HG03097 (cell line): ENCODE measurements at regions not wholly inside any gene's neighbourhood (a gene's known extent, or its start where the extent isn't known, plus 50 kb on each side); places are given as distances from the start of the nearest gene placed in this dataset.
A peak's percentile ranks its signal among the peaks of the same experiment; 100 is the strongest.
"Not testable (repeated sequence)": the region's sequence is repeated elsewhere in the genome, so short reads cannot be mapped to it uniquely, and the experiment has no call there.

Source experiments
- ATAC-seq: cut with Tn5 transposase; IDR thresholded peaks from one replicate; pipeline ENCODE4 v1.9.1; 2021; ENCODE audit not compliant: unreplicated experiment, low FRiP score

DNA sequence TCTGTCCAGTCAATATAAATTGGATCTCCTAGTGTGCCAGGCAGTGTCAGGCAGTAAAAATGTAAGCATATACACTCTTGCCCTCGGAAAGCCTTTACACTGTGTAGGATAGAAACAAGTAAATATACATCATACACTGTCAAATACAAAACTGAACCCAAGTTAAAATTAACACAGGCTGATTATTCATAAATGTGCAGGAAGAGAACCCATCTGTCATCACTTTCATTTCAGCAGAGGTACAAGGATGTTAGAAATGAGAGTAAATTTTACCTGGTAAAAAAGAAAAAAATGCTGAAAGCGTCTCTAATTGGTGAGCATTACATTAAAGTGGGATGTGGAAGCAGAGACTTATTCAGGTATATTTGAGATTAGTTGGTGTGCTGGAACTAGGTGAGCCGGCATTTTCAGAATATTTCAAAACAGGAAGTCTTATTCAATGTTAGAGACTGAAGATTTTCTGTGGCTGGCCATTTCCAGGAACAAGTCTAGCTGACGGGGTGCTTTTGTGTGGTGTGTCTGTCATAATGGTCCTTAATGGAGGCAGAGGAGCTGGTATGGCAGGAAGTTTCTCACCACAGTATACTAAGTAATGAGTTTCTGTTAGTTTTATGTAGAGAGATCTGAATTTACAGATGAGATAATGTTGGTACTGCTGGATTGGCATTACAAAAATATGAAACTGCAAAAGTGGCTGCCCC is 192.6 kb downstream of the CASP12 start:
- ATAC-seq: peak; percentile 100

DNA sequence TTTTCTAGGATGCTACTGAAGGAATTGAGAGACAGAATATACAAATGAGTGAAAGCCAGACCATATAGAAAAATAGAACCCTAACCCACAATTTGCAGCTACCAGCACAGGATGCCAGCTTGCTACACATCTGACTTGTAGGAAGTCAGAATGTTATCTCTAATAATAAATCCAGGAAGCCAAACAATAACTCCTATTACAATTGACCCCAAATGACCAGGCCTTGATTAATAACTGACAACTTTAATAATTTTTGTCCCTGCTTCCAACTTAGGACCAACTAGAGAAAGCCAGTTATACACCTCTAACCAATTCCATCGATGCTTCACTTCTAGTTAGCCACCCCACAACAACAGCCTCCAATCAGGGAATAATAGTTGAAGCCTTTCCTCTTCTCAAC is 193.4 kb downstream of the CASP12 start:
- no peak for ATAC-seq

DNA sequence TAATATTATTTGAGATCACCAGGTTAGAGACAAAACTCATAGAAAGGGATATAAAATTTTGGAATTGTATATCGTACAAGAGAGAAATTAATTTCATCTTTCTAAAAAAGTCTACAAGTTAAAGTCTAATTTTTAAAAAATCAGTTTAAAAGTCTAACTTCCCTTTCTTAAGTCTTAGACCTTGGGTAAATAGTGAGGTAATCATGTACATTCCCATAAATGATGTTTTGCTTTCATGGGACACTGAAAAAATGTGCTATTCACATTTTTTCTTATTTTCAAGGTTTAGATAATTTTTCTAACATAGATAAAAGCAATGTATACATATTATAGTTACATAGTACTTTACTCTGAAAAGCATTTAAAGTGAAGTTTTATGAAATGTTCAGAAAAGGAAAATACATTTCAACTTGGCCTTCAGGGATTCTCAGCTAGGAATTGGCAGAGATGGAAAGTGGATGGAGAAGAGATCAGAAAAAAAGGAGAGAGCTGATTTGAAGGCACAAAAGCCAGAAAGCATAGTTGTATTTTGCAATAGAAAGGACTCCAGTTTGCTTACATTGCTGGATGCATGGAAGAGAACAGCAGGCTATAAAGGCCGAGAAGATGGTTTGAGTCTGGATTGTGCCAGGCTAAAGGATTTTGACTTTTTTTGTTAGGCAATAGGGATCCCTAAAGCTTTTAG is 194.0 kb downstream of the CASP12 start:
- no peak for ATAC-seq

DNA sequence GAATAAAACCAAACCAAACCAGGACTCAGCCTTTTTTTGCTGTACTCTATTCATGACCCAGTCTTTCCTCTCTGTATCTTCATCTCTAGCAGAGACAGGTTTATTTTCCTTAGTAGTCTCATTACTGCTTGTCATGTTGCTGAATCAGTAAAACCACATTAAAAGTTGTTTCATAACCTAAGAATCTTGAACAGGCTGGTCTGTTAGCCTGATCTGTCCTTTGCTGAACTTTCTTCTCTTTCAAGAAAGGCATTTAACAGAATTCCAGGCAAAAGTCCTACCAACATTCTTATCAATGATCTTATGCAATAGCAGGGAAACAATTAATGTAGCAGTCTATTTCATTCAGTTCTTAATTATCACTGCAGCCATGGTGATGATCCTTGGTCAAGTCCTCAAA is 197.7 kb downstream of the CASP12 start:
- no peak for ATAC-seq

DNA sequence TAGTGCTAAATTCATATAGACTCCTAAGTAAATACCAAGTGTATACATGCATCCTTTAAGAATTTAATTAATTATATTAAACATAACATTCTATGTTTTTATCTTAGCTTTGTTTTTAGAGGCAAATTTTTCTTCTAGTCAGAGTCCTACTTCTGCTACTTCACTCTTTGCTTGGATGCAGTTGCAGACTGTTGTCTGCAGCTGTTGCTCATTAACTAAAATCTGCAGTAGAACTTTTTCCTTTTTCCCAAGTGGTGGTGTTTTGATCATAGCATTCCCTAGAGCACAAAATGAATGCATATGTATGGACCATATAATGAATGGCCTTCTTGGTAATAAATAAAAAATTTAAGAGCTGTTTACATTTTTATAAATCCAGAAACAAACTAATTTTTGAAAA is 198.3 kb downstream of the CASP12 start:
- ATAC-seq: no peak

DNA sequence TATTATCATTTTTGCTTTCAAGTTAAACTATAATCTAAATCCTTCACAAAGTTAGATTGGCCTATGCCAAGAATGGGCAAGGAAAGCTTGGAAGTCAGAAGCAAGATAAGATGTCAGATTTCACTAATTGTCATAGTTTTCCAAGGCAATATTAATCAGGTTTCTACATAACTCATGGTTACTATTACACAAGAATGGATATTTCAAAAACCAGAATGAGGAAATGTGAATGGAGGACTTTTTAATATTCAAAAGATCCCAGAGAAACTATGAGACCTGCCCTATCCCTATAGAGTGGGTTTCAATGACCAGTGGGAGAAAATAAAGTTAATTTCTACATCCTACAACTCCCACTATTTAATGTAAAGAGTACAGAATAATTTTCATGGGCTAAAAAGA is 203.2 kb downstream of the CASP12 start:
- no peak for ATAC-seq

DNA sequence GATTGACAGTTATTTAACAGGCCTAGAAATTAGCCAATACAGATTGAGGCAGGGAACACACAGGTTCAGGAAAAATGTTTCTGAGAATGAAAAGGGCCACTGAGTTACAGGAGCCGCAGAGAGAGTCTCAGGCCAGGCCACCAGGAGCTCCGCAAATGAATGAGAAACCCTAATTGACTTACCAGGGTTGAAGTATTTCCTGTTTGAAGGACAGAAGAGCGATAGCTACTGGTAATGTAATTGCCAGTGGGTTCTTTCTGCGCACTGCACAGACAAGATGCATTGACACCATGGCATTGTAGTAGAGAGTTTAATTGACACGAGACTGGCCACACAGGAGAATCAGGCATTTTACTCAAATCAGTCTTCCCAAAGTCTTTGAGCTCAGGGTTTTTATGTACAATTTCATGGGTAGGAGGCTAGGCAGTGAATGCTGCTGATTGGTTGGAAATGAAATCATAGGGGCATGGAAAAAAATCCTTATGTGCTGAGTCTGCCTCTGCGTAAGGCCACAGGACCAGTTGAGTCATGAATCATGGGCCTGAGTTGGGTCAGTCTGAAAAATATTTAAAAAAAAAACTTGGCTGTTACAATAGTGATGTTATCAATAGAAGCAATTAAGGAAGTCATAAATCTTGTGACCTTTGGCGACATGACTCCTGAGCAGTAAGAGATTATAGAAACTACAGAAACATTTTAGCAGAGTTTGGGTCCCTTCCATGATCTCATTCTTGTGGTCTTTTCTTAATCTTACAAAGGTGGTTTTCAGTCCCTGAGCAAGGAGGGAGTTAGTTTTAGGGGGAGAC is 203.8 kb downstream of the CASP12 start:
- no peak for ATAC-seq

DNA sequence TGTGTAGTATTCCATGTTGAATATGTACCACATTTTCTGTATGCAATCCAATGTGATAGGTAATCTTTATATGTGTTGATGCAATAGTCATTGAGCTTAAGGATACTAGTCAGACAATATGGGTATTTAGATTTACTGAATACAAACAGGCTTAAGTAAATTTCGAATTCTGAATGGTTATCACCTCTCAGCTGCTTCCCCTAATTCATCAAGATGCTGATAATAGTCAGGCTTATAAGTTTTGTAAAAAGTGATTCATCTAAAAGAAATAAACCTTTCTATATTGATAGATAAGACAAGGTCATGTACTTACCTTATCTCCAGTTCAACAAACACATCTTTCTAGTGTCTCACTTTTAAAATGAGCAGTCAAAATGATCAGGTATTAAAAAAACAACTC is 205.5 kb downstream of the CASP12 start:
- no peak for ATAC-seq

DNA sequence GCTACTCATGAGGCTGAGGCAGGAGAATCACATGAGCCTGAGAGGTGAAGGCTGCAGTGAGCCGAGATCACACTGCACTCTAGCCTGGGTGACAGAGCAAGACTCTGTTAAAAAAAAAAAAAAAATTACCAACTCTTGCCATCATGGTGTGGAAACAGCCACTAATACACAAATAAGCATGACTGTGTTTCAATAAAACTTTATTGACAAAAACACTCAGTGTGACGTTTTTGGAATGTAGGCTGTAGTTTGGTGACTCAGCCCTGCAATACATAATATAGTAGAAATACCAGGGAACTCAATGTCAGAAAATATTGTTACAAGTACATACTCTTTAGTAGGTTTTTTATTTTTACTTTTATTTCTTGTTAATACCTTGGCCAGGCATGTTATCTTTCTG is 207.1 kb downstream of the CASP12 start:
- ATAC-seq: no peak

DNA sequence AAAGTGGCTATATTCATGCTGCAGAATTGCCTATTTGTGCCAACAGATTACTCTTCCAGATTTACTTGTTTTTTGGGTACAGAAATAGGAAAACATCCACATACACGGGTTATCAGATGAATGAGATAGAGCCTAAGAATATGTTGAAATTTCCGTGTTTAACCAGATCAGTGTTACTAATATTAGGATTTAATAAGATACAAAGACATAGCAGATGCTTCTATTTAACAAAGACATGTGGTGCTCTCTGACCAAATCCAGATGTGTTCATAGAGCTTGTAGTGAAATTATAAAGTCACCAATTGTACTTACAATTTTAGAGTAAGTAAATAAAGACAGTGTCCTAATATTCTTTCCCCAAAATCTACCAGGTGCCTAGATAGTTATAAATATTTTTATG is 208.0 kb downstream of the CASP12 start:
- no peak for ATAC-seq

DNA sequence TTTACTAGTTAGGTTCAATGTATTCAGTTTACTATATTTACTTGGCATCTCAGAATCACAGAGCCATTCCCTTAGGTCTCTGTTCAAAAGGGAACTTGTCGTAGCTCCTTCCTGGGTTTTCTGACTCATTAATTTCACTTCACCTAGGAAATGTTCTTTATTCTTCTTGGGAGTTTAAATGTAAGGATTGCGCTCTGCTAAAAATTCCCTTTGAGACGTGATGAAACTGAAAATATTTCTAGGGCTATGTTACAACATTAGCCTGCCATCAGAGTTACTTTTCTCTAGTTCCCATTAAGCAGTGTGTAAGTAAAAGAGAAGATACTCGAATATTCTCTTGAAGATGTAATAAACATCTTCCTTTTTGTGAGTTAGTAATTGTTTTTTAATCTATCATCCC is 209.5 kb downstream of the CASP12 start:
- no peak for ATAC-seq

DNA sequence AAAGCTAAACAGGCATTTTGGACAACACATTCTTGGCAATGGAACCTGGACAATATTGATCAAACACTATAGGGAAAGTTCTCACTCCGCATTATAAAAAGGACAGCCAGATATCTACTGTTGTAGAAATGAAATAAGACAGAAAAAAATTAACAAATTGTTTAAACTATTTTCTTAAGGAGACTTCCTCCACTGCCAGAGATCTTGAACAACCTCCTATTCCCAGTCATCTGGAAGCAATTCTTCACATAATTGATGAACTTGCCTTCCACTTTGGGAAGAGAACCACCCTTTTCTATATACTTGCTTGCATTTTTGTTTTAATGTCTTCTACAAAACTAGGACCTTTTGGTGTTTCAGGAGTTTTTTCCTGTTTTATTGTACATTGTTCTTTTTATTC is 216.1 kb downstream of the CASP12 start:
- ATAC-seq: no peak

DNA sequence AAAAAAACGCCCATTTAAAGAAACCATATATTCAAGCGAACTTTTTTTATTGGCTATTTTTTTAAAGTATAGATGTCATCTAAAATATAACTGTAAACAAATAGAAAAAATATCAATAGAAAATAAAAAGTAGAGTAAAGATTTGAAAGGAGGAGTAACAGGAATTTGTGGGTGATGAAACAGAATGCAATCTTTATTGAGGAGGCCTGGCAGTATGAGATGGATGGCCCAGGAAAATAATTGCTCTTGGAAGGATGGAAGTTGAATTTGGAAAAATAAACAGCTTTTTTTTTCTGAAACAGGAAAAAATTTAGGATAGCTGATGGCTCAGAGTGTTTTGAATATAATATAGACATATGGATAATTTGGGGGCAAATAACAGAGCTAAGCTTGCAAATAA is 219.0 kb downstream of the CASP12 start:
- ATAC-seq: no peak

DNA sequence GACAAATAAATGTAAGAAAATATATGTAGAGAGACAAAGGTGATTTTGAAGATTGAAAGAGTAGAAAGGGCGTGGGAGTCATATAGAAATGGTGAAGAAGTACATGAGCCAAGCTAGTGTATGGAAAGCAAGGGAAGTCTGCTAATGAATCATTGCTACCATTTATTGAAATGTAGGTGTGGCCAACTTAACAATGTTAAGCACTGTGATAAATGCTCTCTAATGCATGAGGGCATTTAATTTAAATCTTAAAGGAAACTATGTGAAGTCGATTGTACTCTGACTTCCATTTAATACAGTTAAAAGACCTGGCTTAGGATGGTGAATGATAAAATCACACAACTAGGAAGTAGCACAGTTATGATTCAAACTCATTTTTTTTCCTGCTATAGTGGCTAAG is 219.9 kb downstream of the CASP12 start:
- no peak for ATAC-seq

DNA sequence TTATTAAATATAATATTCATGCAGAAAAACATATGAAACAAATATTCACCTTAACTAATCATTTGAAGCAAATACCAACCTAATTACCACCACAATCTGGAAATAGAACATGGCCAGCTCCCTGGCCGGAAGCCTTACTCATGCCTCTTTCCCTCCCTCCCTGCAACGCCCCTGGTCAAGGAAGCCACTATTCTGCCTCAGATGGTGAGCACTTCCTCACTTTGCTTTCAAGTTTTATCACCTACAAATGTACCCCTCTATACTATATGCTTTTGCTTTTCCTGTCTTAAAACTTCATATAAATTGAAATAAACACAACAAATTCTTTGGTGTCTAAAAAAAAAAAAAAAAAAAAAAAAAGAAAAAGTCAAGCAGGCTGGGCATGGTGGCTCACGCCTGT is 221.2 kb downstream of the CASP12 start:
- ATAC-seq: not testable (repeated sequence)

DNA sequence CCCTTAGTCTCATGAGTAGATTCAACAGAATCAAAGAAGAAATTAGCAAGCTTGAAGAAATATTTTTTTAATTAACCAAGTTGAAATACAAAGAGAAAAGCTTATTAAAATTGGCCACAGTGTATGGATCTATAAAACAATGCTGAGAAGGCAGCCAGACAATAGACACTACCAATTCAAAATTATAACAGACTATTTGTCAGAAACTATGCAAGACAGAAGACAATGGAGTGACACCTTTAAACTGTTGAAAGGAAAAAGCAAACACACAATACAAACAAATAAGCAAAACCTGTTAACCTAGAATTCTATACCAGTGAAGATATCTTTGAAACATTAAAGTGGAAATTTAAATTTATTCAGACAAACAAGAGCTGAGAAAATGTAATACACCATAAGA is 225.4 kb downstream of the CASP12 start:
- ATAC-seq: no peak

DNA sequence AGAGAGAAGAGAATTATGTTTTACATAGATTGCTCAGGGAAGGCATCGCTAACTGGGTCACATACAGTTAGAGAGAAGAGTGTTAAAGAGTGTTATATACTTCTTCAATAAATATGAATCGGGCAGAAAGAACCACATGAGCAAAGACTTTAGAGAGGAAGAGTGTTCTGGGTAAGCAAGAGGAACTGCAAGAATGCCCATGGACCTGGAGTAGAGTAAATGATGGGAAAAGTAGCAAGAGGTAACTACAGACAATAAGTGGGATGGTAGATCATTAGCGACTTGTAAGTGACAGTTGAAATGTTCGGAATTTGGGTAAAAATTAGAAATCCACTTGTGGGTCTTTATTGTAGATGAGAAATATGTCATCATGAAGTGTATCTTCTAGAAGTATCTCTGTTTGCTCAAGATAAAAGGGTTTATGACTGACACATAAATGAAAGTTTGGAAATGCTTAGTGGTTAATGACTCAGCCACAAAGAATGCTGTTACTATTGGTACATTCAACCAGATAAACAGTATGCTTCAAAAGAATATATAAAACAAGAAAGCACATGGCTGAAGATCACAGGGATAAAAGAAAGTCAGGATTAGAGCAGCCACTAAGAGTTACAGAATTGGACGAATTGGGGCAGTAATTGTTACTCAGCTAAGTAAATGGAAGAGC is 229.3 kb downstream of the CASP12 start:
- no peak for ATAC-seq

DNA sequence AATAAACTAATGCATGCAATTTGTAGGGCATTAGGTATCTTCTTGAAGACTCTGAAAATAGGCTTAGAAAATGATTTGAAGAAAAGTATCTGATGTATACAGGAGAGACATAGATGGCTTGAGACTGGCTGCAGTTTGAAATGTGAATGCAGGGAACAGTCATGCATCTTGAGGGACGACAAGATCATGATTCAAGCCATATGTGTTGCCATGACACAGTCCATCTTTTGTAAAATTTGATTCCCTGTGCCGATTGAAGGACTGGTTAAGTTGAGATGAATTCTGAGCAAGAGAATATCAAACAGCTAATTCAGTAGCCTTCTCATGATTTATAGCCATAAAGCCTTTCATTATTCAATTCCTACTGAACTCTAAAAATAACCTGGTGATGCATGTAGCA is 231.6 kb downstream of the CASP12 start:
- no peak for ATAC-seq

DNA sequence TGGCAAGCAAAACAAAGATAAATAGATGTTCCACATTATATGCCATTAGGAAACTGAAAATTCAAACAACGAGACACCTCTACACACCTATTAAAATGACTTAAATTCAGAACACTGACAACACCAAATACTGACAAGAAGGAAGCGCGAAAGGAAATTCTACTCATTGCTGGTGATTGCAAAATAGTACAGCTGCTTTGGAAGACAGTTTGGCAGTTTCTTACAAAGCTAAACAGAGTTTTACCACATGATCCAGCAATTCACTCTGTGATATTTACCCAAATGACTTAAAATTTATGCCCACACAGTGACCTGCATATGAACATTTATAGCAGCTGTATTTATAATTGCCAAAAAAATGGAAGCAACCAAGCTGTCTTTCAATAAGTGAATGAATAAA is 232.6 kb downstream of the CASP12 start:
- no peak for ATAC-seq

DNA sequence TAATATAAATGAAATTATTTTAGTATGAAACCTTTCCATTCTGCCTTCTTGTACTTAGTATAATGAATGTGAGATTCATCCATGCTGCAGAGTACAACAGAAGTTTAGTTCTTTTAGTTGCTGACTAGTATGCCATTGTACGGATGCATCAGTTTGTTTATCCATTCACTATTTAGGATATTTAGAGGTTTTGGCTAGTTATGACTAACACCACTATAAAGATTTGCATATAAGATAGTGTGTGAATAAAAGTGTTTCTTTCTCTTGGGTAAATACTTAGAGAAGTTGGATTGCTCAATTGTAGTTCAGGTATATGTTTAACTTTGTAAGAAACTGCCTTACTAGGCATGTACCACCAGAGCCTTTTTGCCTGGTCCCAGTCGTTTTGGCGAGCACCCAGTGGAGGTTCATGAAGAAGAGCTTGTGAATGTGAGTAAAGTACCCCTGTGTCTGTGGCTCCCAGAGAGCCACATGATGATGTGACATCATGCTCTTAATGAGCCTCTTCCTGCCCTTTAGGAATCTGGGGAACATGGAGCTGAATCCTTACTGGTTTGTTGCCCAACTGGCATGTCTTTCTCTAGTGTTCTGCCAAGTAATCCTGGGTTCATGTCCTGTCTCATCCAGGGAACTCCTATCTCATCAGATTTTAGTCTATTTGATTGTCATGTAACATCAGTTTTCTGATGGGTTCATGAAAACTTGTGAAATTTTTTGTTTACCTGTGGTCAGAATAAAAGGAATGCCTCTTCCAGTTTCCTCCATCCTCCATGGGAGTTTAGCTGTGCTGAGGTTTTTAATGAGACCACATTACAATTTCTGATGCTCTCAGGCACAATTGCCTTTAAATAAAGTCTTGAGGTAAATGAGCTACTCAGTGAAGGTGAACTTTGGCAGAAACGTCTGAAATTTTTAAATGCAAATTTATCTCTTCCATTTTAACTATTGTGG is 234.8 kb downstream of the CASP12 start:
- no peak for ATAC-seq
